ENCODE measurements at regions not wholly inside any gene's neighbourhood (a gene's known extent, or its start where the extent isn't known, plus 50 kb on each side); places are given as distances from the start of the nearest gene placed in this dataset.

DNA sequence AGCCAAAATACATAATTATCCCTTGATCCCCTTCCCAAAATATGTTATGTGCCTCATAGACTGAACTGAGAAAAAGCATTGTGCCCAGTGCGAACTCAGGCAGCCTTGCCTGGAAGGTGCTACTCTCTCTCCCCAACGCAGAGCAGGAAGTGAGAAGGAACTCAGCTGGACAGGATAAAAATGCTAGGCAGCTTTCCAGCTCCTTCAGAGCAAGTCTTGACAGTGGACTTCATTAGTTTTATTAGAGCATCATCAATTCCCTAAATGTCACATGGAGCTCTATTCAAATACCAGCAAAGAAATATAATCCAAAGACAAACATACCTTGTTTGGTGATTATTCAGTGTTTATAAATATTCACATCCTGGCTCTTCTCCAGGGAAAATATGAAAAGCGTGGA, 202.4 kb downstream of the RFC3 start:
- TF ChIP-seq, protein P1, sequence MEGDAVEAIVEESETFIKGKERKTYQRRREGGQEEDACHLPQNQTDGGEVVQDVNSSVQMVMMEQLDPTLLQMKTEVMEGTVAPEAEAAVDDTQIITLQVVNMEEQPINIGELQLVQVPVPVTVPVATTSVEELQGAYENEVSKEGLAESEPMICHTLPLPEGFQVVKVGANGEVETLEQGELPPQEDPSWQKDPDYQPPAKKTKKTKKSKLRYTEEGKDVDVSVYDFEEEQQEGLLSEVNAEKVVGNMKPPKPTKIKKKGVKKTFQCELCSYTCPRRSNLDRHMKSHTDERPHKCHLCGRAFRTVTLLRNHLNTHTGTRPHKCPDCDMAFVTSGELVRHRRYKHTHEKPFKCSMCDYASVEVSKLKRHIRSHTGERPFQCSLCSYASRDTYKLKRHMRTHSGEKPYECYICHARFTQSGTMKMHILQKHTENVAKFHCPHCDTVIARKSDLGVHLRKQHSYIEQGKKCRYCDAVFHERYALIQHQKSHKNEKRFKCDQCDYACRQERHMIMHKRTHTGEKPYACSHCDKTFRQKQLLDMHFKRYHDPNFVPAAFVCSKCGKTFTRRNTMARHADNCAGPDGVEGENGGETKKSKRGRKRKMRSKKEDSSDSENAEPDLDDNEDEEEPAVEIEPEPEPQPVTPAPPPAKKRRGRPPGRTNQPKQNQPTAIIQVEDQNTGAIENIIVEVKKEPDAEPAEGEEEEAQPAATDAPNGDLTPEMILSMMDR (IDR thresholded peaks at IDR 0.05): no peak
- WGBS, 2 donors: 74 to 77% methylated on average over 3 of the region's 3 CpGs
- no peak overlapping the region for H3K4me3 ChIP-seq
- H3K27ac ChIP-seq: no peak overlapping the region
- H3K9me3 ChIP-seq: no peaks in the 10 kb centered on the region
- intact Hi-C loops (cut with DNase I): no loop called here
- no peaks in the 10 kb centered on the region for H3K27me3 ChIP-seq
- no peak for DNase-seq
- H3K36me3 ChIP-seq: no peaks in the 10 kb centered on the region
- ATAC-seq: no peak
- no peak for FAIRE-seq
- no peaks in the 10 kb centered on the region for H3K4me1 ChIP-seq

DNA sequence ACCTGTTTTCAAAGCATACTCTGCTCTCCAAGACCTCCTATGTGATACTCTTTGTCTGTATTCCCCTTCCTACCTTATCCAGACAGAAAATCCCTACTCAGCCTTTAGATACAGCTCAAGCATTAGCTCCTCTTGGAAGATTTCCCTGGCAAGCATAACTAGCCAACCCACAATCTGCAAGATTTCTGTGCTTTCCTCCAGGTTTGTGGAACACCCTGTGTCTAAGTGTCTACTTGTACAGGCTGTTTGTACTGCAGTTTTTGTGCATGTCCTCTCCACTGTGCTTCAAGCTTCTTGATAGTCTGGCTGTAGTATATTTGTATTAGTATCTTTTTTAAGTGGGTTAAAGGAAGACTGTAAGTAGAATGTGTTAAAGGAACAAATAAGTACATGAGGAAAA, 203.7 kb downstream of the RFC3 start:
- no peak for DNase-seq

DNA sequence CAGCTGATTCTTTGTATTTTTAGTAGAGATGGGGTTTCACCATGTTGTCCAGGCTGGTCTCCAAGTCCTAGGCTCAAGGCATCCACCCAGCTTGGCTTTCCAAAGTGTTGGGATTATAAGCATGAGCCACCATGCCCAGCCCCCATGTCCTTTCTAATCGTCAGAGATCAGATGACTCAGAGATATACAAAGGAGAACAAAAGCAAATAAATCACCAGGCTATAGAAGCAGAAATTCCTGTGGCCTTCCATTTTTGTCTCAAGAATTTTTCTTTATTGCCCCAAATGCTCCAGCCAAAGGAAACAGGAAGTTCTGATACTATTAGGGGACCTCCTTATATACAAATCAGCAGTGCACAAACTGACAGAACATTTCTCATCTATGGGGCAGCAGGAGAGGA, 207.8 kb downstream of the RFC3 start:
- 35 to 70% methylated on average over 1 of the region's 1 CpG for WGBS, 2 donors
- H3K4me3 ChIP-seq: no peak overlapping the region
- H3K4me1 ChIP-seq: no peaks in the 10 kb centered on the region
- DNase-seq (no peak), FAIRE-seq (no peak), ATAC-seq (no peak)
- TF ChIP-seq, protein P1 (IDR thresholded peaks at IDR 0.05): no peak
- intact Hi-C loops (cut with DNase I): no loop called here
- H3K36me3 ChIP-seq: no peaks in the 10 kb centered on the region
- no peak overlapping the region for H3K27ac ChIP-seq
- no peaks in the 10 kb centered on the region for H3K9me3 ChIP-seq
- H3K27me3 ChIP-seq: no peaks in the 10 kb centered on the region

More for the DNA sequence above, 203.7 kb downstream of the RFC3 start:
- FAIRE-seq (no peak), ATAC-seq (no peak)
- Histone ChIP-seq H3K27ac (no peak overlapping the region), H3K4me1 (no peaks in the 10 kb centered on the region), H3K9me3 (no peaks in the 10 kb centered on the region), H3K27me3 (no peaks in the 10 kb centered on the region), H3K36me3 (no peaks in the 10 kb centered on the region), H3K4me3 (no peak overlapping the region)
- TF ChIP-seq, protein P1 (IDR thresholded peaks at IDR 0.05): no peak
- intact Hi-C loops (cut with DNase I): no loop called here

DNA sequence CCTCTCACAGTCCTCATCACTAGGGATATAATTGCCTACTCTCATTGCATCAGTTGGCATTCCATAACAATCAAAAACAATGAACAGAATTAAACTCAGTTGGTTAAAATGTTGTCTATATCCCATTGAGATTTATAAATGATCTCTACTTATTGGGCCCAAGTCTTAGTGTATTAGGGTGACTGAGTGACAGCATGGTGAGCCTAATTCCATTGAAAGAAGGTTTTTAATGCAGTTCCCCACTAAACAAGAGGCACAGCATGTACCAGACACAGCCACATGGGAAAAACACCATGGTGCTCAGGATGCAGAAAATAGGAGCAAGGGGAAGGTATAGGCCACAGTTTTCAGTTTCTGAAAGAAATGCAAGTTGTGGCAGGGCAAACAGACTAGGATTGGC, 208.4 kb downstream of the RFC3 start:
- TF ChIP-seq, protein P1 (IDR thresholded peaks at IDR 0.05): no peak
- no peaks in the 10 kb centered on the region for H3K9me3 ChIP-seq
- no peak overlapping the region for H3K27ac ChIP-seq
- DNase-seq: no peak
- no peaks in the 10 kb centered on the region for H3K27me3 ChIP-seq
- H3K4me3 ChIP-seq: no peak overlapping the region
- H3K4me1 ChIP-seq: no peaks in the 10 kb centered on the region
- no peak for FAIRE-seq
- ATAC-seq: no peak
- H3K36me3 ChIP-seq: no peaks in the 10 kb centered on the region
- intact Hi-C loops (cut with DNase I): no loop called here

DNA sequence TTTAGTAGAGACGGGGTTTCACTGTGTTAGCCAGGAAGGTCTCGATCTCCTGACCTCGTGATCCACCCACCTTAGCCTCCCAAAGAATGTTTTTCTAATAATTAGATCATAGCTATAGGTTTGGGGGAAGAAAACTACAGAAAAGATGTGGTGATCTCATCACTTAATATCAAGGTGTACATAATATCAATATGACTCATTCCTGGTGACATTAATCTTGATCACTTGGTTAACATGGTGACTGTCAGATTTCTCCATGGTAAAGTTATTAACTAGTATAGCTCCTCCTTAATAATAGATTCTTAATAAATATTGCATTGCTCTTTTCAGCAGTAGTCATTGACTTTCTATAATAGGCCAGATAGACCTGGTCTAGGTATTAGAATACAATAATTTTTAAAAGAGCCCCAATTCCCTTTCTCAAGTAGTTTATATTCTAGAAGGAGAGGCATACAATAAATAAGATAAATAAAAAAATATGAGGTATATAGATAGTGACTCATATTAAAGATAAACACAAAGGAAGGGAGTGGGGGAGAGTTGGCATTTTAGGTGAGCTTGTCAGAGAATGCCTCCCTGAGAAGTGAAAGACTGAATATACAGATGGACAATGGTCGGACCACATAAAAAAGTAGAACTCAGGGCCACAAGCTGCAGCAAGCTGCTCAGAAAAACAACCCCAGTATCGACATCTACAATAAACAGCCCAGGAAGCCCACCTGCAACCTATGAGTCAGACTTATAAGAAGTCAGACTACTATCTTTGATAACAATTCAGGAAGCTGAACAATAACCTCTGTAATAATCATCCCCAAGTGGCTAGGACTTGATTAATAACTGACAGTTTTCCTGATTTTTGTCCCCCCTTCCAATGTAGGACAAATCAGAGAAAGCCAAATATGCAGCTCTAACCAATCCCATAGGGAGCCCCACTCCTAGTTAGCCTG, 210.8 kb downstream of the RFC3 start:
- intact Hi-C loops (cut with DNase I): no loop called here
- no peaks in the 10 kb centered on the region for H3K9me3 ChIP-seq
- H3K4me1 ChIP-seq: no peaks in the 10 kb centered on the region
- H3K27me3 ChIP-seq: no peaks in the 10 kb centered on the region
- no peak for DNase-seq
- 70 to 85% methylated on average over 5 of the region's 5 CpGs for WGBS, 2 donors
- H3K36me3 ChIP-seq: no peaks in the 10 kb centered on the region
- H3K27ac ChIP-seq: no peak overlapping the region
- no peak for FAIRE-seq
- ATAC-seq: no peak
- no peak overlapping the region for H3K4me3 ChIP-seq
- TF ChIP-seq, protein P1 (IDR thresholded peaks at IDR 0.05): no peak

Measured in pancreas (tissue), 10 donors.